ENCODE measurements at regions not wholly inside any gene's neighbourhood (a gene's known extent, or its start where the extent isn't known, plus 50 kb on each side); places are given as distances from the start of the nearest gene placed in this dataset.

DNA sequence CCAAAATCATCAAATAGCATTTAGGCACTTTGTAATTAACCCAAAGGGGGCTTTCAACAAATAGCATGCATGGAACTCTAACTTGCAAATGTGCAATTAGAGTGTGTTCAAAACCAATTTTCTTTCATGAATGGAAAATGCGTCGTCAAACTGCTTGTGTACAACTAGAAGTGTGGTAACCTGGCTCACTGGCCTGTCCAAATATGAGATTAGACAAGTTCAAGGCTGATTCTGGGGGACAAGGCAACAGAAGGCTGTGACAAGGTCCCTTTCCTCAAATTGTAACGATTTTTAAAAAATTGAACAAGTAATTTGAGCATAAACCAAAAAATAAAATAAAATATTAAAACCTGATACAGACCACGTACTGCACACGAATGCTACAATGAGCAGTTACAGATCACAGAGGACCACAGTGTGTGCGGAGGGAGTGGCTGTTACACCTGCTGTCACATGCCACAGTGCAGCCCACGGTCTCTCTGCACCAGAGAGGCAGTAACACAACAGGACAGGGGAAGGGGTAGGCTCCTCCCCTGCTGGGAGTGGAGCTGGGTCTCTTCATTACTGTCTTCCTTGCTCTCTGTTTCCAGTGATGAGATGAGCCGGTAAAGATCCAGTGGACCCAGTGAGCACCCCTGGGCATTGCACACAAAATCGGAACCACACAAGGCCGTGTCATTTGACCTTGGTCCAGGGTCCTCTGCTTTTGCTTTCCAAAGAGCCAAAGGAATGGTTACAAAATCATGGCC is 252.2 kb upstream of the PDE10A start:
- DNase-seq (ENCODE audit: low spot score), result no peak

DNA sequence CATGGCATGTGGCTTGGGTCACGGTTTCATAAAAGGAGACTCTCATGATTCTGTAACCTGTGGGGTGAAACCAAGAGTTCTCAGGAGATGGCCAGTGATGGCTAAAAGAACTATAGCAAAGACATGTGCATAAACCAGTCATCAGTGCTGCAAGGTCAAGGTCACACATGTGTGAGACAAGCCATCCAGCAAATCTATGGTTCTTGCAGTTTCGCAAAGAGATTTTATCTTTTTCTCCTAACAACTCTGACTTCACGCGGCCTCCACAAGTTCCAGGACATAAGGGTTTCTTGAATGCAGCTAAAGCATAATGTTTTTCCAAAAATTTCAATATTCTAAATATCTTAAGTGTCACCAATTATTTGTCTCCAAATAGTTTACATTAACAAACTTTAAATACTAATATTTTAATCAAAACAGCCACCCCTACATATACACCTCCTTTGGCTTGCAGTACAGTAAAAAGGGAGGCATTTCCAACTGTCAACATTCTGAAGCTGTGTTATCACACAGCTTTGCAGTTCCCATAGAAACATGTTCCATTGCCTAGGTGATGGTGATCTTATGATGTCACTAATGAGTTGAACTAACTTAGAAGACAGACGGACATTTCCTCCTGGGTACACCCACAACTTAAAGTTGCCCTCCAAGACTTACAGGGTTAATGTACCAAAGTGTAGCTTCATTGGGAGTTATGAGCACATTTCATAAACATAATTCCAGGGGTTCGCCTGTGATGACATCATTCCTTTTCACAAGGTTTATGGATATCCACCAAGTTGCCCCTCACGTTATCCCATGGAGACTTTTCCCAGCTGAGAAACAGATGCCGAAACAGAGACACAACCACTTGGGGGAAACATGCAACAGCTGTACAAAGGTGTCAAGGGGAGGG is 250.9 kb upstream of the PDE10A start:
- no peak for DNase-seq (ENCODE audit: low spot score)

DNA sequence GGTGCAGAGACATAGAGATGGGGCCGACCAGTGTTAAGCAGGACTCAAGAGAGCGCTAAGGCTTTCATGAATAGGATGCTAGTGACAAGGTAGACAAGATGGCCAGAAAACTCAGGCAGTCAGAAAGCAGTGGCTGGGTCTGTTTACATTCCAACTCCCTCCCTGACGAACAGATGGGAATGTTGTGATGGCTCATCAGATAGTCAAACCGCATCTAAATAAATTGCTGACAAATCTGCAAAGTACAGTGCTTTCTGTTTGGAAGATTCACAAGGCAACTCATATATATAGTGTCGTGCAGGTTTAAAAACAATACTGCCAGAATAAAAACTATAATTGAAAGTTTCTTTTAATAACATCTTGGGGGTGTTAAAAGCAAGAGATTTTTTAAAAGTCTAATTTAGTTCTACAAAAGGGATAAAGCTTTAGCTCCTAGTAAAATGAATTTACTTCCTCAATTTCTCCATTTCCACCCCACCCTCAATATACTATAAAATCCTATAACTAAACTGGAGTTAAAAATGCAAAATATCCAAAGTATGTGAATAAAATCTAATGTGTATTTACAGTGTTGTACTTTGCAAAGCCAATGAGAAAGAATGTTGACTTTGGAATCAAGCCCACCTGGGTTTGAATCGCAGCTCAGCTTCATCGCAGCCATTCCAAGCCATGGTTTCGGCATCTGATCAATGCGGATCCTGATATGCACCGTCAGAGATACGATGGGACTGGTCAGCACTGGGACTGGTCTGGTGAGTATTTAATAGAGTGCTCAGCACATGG is 247.3 kb upstream of the PDE10A start:
- peak; percentile 51 for DNase-seq (ENCODE audit: low spot score)

DNA sequence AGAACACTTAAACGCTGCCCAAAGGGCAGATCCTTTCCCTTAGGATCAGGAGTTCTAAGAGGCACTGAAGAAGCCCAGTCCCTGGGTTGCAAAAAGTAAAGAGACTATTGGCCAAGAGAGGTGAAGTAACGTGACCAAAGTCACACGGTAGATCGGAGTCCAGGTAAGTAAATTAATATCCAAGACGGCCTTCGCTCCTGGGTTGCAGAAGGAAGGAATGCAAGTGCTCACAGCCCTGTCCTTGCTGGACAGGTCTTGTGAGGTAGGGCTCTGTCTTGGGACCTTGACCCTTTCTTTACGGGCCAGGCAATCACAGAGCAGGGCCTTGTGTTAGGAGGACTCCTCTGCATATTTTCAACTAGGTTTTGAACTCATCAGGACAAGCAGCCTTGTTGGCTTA is 243.7 kb upstream of the PDE10A start:
- no peak for DNase-seq (ENCODE audit: low spot score)

DNA sequence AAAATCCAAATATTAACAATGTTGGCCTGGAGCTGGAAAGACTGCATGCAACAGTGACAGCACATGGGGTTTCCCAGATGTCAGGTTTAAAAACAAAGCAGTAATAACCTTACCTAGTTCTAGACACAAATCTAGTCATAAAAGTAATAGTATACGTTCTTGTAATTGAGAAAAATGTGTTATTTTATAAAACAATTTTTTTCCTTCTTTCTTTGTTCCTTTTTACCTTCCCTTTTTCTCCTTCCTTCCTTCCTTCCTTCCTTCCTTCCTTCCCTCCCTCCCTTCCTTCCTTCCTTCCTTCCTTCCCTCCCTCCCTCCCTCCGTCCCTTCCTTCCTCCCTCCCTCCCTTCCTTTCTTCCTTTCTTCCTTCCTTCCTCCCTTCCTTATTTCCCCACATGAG is 242.7 kb upstream of the PDE10A start:
- DNase-seq (ENCODE audit: low spot score), result no peak

DNA sequence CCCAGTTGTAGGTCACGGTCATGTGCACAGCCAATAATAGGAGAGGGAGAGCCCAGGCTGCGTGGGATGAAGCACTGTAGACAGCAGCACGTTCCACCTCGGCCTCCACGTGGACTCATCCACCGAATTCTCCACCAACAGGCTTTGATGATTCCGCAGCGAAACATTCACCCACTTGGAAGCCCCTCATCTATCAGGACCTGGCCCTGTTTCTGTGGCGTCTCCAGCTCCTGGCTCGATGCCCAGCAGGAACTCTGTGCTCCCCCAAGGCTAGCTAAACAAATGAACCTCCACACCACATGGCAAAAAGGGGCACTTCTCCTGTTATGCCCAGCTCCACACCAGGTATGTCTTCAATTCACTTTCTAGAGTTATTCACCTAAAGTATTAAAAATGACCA is 237.9 kb upstream of the PDE10A start:
- no peak for DNase-seq (ENCODE audit: low spot score)

DNA sequence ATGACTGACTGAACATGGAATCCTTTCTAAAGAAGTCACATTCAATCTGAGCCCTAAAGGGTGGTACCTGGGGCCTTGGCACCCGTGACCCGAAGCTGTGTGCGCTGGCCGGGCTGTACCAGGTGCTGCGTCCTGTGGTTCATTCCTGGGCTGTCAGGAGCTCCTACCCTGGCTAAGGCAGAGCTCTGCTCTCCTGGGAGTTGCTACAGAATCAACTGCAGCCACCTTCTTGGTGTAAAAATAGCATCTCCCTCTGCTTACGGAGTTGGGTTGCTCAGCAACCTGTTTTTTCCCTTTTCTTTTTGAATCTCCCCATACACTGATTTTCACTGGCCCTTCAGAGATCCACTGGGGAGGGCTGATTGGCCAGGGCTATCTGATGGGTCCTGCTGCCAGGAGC is 236.6 kb upstream of the PDE10A start:
- no peak for DNase-seq (ENCODE audit: low spot score)

DNA sequence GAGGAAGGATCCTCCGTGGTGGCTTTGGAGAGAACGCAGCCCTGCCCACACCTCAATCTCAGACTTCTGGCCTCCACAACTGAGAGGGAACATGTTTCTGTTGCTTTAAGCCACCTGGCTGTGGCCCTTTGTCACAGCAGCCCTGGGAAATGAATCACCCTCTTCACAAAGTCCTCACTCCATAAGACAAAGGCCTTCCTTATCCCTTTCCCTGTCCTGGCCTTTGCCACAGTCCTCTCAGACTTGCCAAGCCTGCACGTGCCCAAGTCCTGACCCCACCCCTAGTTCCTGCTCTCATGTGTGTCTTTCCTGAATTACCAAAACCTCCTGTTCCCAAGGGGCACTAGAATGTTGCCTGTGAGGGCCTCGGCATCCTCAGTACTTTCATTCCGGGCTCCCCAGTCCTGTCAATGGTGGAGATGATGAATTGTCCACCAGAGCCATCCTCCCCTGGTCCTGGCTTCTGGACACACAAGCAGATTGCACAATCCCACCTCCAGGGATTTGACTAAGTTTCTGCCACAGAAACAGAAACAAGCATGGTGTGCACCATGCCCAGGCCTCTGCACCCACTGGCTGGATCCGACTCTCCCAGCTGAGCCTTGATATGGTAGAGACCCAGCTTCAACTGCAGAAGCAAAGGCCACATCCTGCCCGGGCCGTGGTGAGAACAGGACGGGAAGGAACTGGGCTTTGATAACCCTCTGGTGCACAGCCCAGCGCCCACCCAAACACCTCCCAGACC is 232.6 kb upstream of the PDE10A start:
- DNase-seq (ENCODE audit: low spot score), result no peak

DNA sequence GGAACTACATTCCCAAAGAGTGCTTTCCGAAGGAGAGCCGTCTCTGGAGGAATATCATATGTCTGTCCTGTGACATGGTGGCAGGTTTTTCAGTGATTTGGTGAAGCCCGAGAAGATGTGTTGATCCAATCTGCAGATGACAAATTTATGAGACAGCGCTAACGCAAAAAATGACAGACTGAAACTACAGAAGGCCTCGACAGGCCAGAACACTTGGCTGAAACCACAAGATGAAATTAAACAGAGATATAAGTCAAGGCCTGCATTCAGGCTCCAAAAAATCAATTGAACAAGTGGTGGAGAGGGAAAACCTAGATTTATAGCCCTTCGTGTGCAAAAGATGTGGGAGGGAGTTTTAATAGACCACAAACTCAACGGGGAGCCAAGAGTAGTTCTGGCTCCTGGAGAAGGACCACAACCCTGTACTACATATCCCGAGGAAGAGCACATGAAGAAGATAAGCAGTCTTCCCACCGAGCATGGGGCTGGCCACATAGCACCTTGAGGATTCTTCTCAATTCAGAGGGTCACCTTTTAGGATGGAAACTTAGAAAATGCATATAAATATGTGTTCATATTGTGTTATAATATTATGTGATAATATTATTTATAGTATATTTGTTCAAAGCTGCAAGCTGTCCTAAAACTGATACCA is 231.3 kb upstream of the PDE10A start:
- no peak for DNase-seq (ENCODE audit: low spot score)

DNA sequence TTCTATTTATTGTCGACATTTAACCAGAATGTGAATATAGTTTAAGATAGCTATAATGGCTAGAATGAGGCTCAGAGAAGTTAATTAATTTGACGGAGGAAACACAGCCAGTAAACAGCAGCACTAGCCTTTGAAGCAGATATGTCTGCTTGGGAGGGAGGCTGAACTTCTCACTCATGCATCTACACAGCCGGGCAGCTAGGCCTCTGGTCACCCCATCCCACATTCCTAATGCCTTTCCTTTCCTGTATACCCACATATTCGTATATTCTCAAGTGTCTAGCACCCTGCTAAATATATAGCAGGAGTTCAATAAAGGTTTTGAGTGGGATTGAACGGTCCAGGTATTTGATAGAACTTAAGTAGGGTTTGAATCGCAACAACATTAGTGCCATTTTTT is 230.4 kb upstream of the PDE10A start:
- DNase-seq (ENCODE audit: low spot score), result no peak

DNA sequence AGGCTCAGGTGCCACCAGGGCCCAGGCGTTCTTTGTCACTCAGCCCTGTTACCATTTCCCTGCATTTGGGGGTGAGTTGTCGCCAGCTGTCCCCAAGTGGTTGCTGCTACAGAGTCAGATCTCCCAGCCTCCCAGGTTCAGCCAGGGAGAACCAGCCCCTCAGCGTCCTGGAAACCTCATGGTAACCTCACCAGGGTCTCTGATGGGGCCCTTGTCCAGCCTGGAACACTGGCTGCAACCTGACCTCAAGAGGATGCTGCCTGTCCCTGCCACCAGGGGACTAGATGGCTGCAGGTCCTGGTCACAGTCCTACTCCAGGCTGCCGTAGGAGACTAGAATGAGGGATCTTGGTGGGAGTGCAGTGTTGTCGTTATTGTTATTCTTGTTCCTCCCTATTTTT is 228.3 kb upstream of the PDE10A start:
- DNase-seq (ENCODE audit: low spot score), result no peak

DNA sequence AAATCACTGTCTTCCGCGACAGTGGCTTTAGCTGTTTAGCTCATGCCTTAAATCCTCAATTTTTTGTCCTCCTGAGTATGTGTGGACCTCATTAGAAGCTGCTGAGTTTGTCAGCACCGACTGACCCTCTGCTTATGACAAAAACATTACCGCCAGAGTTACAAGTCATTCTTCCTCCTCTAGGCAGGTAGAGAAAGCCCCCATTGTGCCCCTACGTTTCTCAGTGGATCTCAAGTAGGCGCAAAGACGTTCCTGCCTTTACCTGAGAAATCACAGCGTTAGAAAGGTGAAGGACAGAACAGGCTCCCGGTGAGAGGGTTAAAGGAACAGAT is 227.3 kb upstream of the PDE10A start:
- no peak for DNase-seq (ENCODE audit: low spot score)

DNA sequence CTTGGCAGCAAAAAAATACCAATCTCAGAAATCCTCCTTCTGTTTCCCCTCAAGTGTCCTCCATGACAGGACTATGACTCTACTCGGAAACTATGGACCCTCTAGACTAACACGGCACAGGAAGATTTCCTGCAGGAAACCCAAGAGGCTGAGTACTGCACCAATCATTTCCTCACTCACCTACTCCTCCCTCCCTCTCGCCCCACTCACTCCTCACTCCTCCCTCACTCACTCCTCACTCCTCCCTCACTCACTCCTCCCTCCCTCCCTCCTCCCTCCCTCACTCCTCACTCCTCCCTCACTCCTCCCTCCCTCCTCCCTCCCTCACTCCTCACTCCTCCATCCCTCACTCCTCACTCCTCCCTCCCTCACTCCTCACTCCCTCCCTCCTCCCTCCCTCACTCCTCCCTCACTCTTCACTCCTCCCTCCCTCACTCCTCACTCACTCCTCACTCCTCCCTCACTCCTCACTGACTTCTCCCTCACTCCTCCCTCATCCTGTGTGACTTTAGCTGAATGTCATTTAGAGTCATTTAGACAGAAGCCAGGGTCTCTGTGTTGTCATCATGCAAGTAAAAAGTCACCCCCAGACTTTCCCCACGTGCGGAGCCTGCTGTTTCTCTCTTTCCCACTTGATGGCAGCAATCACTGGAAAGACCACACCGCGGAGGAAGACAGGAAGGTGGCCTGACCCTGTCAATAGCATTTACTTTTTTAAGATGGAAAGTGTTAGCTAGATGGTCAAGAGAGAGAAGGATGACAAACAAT is 226.8 kb upstream of the PDE10A start:
- peak; percentile 29 for DNase-seq (ENCODE audit: low spot score)

DNA sequence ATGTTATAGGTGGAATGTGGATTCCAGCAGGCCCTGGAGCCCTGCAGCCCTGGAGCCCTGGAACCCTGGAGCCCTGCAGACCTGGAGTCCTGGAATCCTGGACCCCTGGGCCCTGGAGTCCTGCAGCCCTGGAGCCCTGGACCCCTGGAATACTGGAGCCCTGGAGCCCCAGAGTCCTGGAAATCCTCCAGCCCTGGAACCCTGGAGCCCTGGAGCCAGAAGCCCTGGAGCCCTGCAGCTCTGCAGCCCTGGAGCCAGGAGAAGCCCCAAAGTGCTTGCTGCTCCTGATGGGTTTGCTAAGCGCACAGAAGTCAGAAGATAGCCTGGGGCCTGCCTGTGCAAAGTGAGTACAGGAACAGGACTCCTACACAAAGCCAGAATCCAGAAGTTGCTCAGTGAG is 223.1 kb upstream of the PDE10A start:
- no peak for DNase-seq (ENCODE audit: low spot score)

DNA sequence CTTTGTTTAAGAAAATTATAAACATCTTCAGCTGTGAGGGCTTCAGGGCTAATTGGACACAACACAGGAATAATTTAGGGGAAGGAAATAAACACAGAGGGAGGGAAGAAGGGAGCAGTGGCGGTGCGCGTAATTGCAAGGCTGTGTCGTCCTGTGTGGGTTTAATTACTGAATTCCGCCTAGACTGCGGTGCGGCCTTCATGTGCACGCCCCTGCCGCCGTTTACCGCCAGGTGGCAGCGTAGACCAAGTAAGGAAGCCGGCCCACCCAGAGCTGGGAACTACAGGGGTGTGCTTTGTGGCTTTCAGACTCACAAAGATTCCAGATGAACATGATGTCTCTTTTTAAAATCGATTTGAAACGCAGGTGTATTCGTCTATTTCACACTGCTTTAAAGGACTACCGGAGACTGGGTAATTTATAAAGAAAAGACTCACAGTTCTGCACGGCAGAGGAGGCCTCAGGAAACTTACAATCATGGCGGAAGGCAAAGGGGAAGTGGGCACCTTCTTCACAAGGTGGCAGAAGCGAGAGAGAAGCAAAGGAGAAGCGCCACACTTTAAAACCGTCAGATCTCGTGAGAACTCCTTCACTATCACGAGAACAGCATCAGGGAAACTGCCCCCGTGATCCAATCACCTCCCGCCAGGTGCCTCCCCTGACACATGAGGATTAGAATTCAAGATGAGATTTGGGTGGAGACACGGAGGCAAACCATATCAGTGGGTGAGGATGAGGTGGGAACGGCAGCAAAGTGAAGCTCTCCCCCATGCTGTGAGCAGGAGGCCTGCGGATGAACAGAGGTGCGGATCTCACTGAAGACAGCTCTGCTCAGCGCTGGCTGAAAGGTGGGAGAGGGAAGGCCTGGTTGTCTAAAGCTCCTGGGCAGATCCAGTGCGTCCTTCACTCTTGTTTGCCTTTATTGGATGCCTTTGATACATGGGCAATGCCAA is 222.0 kb upstream of the PDE10A start:
- DNase-seq (ENCODE audit: low spot score), result peak; percentile 49

DNA sequence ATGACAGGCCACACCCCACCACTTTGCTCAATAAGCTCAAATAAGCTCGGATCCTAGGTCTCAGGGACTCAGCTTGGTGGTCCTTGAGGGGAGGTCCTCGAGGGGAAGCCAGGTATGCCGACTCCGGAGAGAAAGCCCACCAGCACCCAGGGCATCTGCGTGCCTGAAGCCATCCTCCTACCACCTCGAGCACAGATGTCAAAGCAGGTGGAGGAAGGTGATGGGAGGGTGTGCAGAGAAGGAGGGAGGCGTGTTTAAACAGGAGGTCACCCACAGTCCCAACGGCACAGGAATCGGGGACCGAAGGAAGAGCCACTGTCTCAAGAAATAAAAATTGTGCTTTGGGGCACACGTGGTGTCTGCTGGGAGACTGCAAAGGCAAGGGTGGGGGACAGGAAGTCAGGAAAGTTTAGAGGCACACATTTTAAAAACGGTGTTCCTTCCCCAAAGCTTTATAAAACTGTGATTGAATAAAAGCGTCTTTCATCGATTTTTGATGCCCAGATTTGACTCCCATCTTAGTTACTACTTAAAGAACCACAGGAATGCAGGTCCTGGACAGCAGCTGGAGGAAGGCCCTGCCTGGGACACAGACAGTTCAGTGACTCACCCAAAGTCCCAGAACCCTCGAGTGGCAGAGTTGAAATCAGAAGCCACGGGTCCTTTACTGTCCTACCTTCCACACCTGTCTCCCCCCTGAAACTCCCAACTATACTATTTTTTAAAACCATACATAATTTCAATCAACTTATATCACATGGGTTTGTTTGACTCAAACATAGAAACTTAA is 221.0 kb upstream of the PDE10A start:
- peak; percentile 38 for DNase-seq (ENCODE audit: low spot score)

DNA sequence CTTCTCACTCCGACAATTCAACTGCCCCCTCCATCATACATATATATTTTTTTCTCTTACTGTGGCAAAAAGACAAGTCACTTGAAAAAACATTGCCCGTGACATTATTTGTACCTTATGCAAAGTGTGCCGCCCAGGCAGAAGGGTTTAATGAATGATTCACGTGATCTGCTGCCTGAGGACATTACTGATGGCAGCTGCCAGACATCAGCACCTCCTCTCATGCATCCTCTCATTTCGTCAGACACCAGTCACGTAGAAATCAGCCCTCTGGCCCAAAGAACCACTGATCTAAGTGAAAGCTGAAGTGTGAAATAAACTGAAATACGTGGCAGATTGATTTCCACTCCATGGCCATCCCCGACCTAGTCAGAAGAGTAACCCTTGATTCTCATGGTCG is 218.8 kb upstream of the PDE10A start:
- DNase-seq (ENCODE audit: low spot score), result no peak

DNA sequence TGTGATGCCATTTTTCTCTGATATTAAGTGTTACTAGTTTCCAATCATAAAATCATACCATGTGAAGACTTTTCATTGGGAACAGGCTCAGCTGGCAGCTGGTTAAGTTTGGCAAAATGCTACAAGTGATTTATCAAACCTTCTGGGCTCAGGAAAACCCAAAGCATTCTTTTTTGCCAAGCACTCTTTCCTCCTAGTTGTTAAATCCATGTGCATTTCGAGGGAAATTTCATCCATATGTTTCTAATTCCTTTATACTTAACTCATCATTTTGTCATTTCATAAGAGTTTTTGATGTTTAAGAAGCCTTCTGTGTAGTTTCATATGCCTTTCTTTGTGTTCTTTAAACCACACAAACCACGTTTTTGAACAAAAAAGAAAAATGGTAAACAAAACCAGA is 217.6 kb upstream of the PDE10A start:
- no peak for DNase-seq (ENCODE audit: low spot score)

DNA sequence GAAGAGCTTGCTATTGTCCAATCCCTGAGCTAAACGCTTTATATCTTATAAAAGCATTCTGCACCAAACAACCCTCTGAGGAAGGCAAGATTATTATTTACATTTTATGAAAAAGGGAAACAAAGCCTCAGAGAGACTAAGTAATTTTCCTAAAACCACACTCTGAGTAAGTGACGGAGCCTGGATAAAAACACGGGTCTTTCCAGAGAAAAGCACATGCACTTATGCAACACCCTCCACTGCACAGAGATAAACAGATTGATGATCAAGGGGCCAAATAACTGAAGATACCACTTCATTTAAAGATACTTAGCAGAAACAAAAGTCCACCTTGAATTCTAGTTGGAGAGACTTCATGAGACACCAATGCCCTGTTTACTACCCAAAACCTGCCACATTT is 214.7 kb upstream of the PDE10A start:
- no peak for DNase-seq (ENCODE audit: low spot score)
